ENCODE measurements at regions not wholly inside any gene's neighbourhood (a gene's known extent, or its start where the extent isn't known, plus 50 kb on each side); places are given as distances from the start of the nearest gene placed in this dataset.
A peak's percentile ranks its signal among the peaks of the same experiment; 100 is the strongest.

DNA sequence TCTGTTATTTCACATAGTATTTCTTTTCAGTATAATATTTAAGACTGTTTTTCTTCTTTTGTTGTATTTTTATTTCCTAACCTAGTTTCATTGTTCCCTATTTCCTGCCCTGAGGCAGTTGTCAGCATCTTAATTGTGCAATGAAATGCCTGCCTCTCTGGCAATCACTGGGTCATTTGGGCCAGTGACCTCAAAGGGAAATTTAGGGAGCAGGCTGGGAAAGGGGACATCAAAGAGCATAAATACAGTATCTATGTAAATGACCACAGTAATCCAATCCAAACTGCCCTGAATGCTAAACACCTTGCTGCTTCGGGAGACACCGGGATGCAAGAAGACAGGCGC, 147.8 kb downstream of the TLR5 start:
- H3F3A ChIP-seq (ENCODE audit: insufficient read depth, low read depth), result peaks cover 21% of the 10 kb centered on the region; the same call in 1 of the 2 replicates
- H3K9me2 ChIP-seq (ENCODE audit: insufficient read depth), result no peaks in the 10 kb centered on the region
- no peaks in the 10 kb centered on the region for H3K27me3 ChIP-seq (ENCODE audit: insufficient read depth, low read depth)
- H3K4me1 ChIP-seq (replicated peaks; ENCODE audit: insufficient read depth), result peaks cover 38% of the 10 kb centered on the region
- H3K79me2 ChIP-seq (ENCODE audit: low read depth), result no peaks in the 10 kb centered on the region
- BruUV-seq (replicated peaks), result no TSS peak
- no peak overlapping the region for H3K4me3 ChIP-seq
- no peak overlapping the region for H2AFZ ChIP-seq
- H3K36me3 ChIP-seq (ENCODE audit: low read depth), result 0 out of 2 replicates have a peak, but pooled peaks cover 3% of the 10 kb centered on the region
- no peaks in the 10 kb centered on the region for H3K9me3 ChIP-seq (ENCODE audit: insufficient read depth, low read depth)
- DNase-seq, result peak; percentile 15 to 36
- peak overlapping the region; percentile 58 for H3K4me2 ChIP-seq
- peak overlapping the region; percentile 76 for H3K27ac ChIP-seq
- intact Hi-C loops (cut with micrococcal nuclease; ENCODE audit: unreplicated experiment), result loop anchor here (5.0 kb wide), 1 partner anchor 203 kb away; no protein-coding TSS in a partner anchor
- TF ChIP-seq CTCF (conservative IDR thresholded peaks at IDR 0.05), result no peak
- TF ChIP-seq EZH2 (IDR thresholded peaks at IDR 0.05; ENCODE audit: low read depth), result no peak
- no peaks in the 10 kb centered on the region for H4K20me1 ChIP-seq (ENCODE audit: insufficient read depth)
- CTCF ChIA-PET, result no interaction called here
- POLR2A ChIA-PET (ENCODE audit: unreplicated experiment), result no interaction called here

- Histone ChIP-seq H3K27me3 (ENCODE audit: insufficient read depth, low read depth) (no peaks in the 10 kb centered on the region), H3K79me2 (ENCODE audit: low read depth) (no peaks in the 10 kb centered on the region), H3K36me3 (ENCODE audit: low read depth) (0 out of 2 replicates have a peak, but pooled peaks cover 4% of the 10 kb centered on the region), H3K4me3 (no peak overlapping the region), H3F3A (ENCODE audit: insufficient read depth, low read depth) (peaks cover 21% of the 10 kb centered on the region; the same call in 1 of the 2 replicates), H3K4me1 (replicated peaks; ENCODE audit: insufficient read depth) (peaks cover 44% of the 10 kb centered on the region), H3K9me2 (ENCODE audit: insufficient read depth) (no peaks in the 10 kb centered on the region), H3K4me2 (peak overlapping the region; percentile 58), H2AFZ (no peak overlapping the region), H3K27ac (peak overlapping the region; percentile 76; the same call in 1 of the 2 replicates), H3K9me3 (ENCODE audit: insufficient read depth, low read depth) (no peaks in the 10 kb centered on the region), H4K20me1 (ENCODE audit: insufficient read depth) (no peaks in the 10 kb centered on the region)
- BruUV-seq (replicated peaks), result no TSS peak
- DNase-seq, result no peak
- ChIA-PET POLR2A (ENCODE audit: unreplicated experiment) (no interaction called here), CTCF (interaction anchor here (0.6 kb wide), 1 partner anchor 82 kb away, joined by 5 read pairs; no protein-coding TSS in a partner anchor)
- intact Hi-C loops (cut with micrococcal nuclease; ENCODE audit: unreplicated experiment), result loop anchor here (5.0 kb wide), 1 partner anchor 203 kb away; no protein-coding TSS in a partner anchor
- TF ChIP-seq EZH2 (IDR thresholded peaks at IDR 0.05; ENCODE audit: low read depth) (no peak), CTCF (conservative IDR thresholded peaks at IDR 0.05) (no peak)
These were observed 147.3 kb downstream of the TLR5 start for GRCh38 chr1:222995620-222996309.

DNA sequence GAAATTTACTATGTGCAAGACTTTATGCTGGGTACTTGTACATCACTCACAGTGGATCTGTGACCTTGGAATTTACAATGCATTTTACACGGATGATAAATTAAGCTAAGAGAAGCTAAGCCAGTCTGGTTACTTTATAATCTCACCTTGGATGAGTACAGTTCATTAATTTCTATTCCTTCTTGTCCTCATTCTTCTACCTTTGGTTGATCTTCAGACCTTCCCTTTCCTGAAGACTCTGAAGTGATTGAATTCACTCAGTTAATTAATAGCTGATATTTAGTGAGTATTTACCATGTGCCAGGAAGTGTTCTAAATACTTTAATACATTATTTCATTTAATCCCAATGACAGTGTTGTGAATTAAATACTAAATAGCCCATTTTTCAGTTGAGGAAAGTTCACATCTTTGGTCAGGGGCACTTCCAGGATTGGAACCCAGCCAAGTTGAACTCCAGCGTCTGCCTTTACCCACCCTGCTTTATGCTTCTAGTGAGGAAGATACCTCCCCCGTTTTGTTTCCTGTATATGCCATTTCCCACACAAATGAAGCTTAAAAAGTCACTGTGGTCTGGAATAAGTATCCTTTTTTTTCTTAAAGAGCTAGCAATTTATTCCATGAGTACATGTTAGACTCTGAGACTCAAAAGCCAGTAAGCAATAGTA, 146.6 kb downstream of the TLR5 start:
- Histone ChIP-seq H2AFZ (no peak overlapping the region), H3K79me2 (ENCODE audit: low read depth) (no peaks in the 10 kb centered on the region), H3K4me3 (no peak overlapping the region), H3K9me3 (ENCODE audit: insufficient read depth, low read depth) (no peaks in the 10 kb centered on the region), H3K4me2 (no peak overlapping the region), H3K9me2 (ENCODE audit: insufficient read depth) (0 out of 2 replicates have a peak, but pooled peaks cover 1% of the 10 kb centered on the region), H4K20me1 (ENCODE audit: insufficient read depth) (no peaks in the 10 kb centered on the region), H3K36me3 (ENCODE audit: low read depth) (0 out of 2 replicates have a peak, but pooled peaks cover 4% of the 10 kb centered on the region), H3K27ac (no peak overlapping the region), H3K4me1 (replicated peaks; ENCODE audit: insufficient read depth) (peaks cover 51% of the 10 kb centered on the region), H3F3A (ENCODE audit: insufficient read depth, low read depth) (peaks cover 21% of the 10 kb centered on the region; the same call in 1 of the 2 replicates), H3K27me3 (ENCODE audit: insufficient read depth, low read depth) (no peaks in the 10 kb centered on the region)
- no TSS peak for BruUV-seq (replicated peaks)
- ChIA-PET POLR2A (ENCODE audit: unreplicated experiment) (no interaction called here), CTCF (interaction anchor here (0.6 kb wide), 1 partner anchor 83 kb away, joined by 5 read pairs; no protein-coding TSS in a partner anchor)
- DNase-seq, result no peak
- intact Hi-C loops (cut with micrococcal nuclease; ENCODE audit: unreplicated experiment), result loop anchor here (5.0 kb wide), 1 partner anchor 204 kb away; no protein-coding TSS in a partner anchor
- TF ChIP-seq EZH2 (IDR thresholded peaks at IDR 0.05; ENCODE audit: low read depth) (no peak), CTCF (conservative IDR thresholded peaks at IDR 0.05) (no peak)

Data from PC-9 (cell line).